Urothelium cell line (cell line): ENCODE measurements at regions not wholly inside any gene's neighbourhood (a gene's known extent, or its start where the extent isn't known, plus 50 kb on each side); places are given as distances from the start of the nearest gene placed in this dataset.

ENCODE experiments used
- DNase-seq: peaks from one replicate; pipeline ENCODE4 v3.0.0; 2011; ENCODE audit warnings: low spot score, mixed read lengths
- FAIRE-seq: peaks from 2 replicates; lab custom pipeline; 2011; peaks lifted over from hg19 to GRCh38; lab: Jason Lieb, UNC

- DNase-seq (no peak), FAIRE-seq (no peak)
Observed at GRCh38 chr7:124432009-124432578, 333.5 kb downstream of the GPR37 start.

GRCh38 chr7:124429923-124430322 is 335.7 kb downstream of the GPR37 start:
- FAIRE-seq, result no peak
- no peak for DNase-seq

DNA sequence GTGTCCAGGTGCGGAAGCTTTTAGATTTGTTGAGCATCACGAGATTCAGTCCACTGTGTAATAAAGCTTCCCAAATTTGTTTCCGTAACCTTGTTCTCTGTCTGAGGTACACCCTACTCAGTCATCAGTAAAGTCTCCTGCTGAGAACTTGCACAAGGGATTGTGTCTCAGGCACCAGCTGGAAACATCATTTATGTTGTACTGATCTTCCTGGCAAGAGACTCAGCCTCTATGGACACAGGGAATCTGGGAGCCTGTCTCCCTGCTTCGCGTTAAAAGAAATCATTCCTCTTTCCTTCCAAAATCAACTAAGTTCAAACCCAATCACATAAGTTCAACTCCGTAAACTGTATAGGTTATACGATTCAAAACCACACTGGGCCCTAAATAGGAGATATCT is 336.8 kb downstream of the GPR37 start:
- FAIRE-seq, result no peak

GRCh38 chr7:124426621-124427020 is 339.0 kb downstream of the GPR37 start:
- DNase-seq, result no peak
- FAIRE-seq, result no peak

More for the DNA sequence above, 336.8 kb downstream of the GPR37 start:
- DNase-seq, result no peak

- DNase-seq (no peak), FAIRE-seq (no peak)
Observed at GRCh38 chr7:124423863-124424262, 341.7 kb downstream of the GPR37 start.

DNA sequence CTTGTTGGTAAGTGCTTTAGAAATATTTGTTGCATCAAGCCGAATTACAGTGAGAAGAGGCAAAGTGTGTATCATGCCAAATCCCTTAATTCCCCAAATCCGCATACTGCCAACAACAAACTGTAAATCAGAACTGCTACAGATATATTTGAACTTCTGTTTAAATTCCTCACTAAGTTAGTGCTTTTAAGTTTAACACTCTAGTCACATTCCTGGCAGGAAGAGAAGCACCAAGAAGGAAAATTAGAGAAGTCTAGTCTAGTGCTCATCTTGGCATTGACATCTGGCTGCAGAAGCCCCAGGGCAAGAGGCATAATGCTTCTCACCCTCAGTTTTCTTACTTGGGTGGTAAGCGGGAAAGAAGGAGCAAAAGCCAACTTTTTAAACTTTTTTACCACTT is 343.5 kb downstream of the GPR37 start:
- FAIRE-seq, result no peak
- DNase-seq, result no peak

DNA sequence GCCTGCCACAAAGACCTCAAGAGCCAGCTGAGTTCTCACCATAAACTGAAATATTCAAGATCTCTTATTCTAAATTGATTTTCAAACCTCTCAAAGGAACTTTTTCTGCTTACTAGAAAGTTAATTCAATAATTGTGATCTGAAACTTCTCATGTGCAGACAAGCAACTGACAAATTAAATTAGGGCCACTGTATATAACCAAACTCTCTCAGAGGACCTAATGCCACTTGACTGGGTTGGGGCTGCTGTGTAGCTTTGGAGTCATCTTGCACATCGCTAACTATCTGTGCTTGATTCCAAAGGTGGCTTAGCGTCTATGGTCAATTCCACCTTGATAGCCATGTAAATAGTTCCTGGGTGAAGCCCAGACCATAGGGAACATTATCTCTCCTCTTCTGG is 345.2 kb downstream of the GPR37 start:
- no peak for DNase-seq
- no peak for FAIRE-seq

DNA sequence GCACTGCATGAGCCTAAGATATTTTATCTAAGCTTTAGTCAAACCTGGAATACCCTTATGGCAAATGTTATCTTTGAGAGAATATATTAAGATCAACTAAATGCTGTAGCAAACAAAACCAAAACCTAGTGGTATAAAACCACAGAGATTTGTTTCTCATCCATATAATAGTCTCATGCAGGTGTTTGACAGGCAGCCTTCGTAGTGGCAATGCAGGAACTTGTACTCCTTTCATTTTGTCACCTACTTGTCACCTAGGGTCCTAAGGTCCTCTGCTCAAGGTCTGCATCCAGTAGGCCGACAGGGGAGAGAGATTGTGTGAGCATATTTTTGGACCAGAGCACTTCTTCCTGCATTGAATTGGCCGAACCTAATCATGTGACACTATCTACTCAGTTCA is 352.6 kb downstream of the GPR37 start:
- no peak for FAIRE-seq
- no peak for DNase-seq

DNA sequence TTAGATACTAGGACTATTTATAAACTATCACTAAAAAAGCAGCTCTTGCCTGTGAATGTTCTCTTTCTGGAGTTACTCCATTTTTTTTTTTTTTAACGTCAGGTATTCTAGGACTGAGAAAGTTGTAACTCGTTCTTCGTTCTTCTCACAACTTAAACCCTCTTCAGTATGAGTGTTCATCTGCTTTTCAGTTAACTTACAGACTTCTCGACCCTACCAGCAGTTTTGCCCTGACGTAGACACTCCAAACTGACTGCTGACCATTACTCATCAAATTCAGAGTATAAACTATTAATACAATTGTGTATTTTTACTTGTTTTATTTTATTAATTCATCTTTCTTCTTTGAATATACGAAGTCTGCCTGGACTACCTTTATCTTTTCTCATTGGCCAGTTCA is 353.1 kb downstream of the GPR37 start:
- FAIRE-seq, result no peak
- DNase-seq, result no peak

GRCh38 chr7:124411796-124412195 is 353.8 kb downstream of the GPR37 start:
- DNase-seq (no peak), FAIRE-seq (no peak)

GRCh38 chr7:124403587-124403986 is 362.0 kb downstream of the GPR37 start:
- no peak for DNase-seq
- FAIRE-seq, result no peak

DNA sequence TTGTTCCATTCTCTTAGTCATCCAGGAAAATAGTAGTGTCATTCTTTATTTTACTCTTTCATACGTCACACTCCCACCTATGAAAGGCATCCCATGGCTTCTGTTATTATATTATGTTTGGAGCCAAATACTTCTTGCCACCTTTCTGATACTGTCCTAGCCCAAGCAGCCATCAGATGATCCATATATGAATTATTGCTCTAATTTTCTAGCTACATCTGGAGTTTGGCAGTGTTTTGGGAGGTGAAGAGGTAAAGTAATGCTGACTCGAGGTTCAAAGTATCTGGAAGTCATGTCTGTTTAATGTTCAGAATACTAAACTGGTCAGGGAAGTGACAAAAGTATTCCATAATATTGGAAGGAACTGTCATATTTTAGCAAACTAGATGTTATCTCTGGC is 362.5 kb downstream of the GPR37 start:
- DNase-seq (no peak), FAIRE-seq (no peak)

DNA sequence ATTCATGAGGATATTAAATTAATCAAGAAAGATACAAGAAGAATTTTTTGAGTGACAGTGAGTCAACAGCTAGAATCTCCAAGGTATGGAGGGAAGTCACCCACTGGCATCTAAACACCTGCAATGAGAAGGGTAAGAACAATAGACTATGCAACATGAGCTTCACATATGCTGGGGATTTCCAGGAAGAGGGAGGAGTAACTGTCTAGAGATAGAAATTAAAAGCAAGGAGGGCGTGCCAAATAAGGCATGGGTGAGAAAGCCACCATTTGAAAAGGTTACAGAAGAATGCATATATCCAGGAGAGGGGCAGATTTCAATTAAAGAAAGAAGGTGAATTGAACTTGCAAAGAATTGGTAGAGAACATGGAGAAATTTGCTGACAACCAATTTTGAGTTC is 365.7 kb downstream of the GPR37 start:
- FAIRE-seq, result no peak
- no peak for DNase-seq

- DNase-seq, result no peak
- FAIRE-seq, result no peak
Observed at GRCh38 chr7:124398937-124399552, 366.2 kb upstream of the TMEM229A start.

DNA sequence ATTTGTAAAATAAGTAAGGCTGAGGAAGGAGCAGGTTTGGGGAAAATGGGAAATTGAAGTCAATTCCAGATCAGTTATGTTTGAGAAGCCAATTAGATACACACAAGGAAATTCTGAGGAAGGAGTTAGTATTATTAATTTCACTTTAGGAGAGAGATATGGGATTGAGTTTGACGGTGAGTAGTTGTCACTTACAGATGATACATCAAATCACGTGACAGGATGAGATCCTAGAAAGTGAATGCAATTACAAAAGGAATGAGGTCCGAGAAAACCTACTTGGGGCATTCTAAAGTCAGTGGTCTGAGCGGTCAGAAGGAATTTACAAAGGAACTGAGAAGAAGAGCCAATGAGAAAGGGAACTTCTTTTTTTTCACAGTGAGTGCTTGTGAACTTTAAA is 364.3 kb upstream of the TMEM229A start:
- FAIRE-seq (no peak), DNase-seq (no peak)

GRCh38 chr7:124390301-124390700 is 357.4 kb upstream of the TMEM229A start:
- DNase-seq (no peak), FAIRE-seq (no peak)

DNA sequence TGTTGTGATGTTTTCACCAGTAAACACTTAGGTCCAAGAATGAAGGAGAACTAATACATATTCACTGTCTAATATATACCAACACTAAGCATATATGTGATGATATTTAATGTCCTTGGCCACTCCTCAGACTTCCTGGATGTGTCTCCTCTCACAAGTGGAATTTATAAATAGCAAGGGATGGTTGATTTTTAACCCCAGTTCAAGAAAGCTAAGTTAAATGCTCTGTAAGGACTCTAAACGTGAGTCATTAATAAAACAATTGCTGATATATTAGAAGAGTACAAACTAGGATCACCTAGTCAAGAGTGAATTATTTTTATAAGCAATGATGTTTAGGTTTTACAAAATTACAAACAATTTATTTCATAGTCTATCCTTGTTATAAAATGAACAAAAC is 355.9 kb upstream of the TMEM229A start:
- no peak for DNase-seq
- no peak for FAIRE-seq

- no peak for FAIRE-seq
- no peak for DNase-seq
Observed at GRCh38 chr7:124387056-124387455, 354.2 kb upstream of the TMEM229A start.

- FAIRE-seq (no peak), DNase-seq (no peak)
Observed at GRCh38 chr7:124379296-124379695, 346.4 kb upstream of the TMEM229A start.

DNA sequence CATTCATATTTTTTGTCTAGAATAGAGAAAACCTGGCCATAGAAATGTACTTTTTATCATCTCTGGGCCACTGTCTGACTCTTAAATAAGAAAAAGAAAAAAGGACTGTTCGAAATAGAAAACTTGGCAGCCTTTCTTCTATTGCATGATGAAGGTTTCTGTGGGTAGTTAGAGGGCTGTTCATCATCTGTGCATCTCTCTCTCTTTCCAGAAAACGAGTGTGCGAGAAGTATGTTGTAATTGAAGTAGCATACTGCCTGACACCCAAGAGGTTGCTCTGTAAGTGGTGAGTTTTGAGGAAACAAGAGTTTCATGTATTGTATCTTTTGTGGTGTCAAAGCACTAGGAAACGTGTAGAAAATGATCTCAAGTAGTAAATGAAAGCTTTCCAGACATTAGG is 343.2 kb upstream of the TMEM229A start:
- DNase-seq, result no peak
- FAIRE-seq, result no peak

- no peak for FAIRE-seq
- DNase-seq, result no peak
Observed at GRCh38 chr7:124375391-124375790, 342.5 kb upstream of the TMEM229A start.

- no peak for DNase-seq
- FAIRE-seq, result no peak
Observed at GRCh38 chr7:124369310-124369709, 336.4 kb upstream of the TMEM229A start.

DNA sequence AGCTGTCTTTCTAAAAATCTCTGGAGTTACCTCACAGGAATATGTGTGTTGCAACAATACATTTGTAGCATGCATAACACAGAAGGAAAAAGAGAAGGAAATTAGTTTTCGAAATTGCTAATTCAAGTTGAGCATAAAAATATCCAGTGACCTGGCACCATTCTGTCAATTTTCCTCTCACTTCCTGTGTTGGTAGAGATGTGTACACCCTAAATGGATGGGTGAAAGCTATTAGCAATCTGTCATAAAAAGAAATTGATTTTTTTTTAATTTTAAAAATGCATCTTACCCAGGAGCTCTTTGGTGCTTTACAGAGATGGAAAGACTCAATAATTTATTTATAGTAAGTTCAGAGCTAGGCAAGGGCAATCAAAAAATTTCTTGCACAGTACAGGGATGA is 333.3 kb upstream of the TMEM229A start:
- no peak for FAIRE-seq
- DNase-seq, result no peak
